GM10266 (cell line): ENCODE measurements at regions not wholly inside any gene's neighbourhood (a gene's known extent, or its start where the extent isn't known, plus 50 kb on each side); places are given as distances from the start of the nearest gene placed in this dataset.

Experiments
- DNase-seq: peaks from one replicate; pipeline ENCODE4 v3.0.0; 2012; ENCODE audit errors: extremely low spot score
- CTCF ChIP-seq: IDR thresholded peaks from 2 replicates; pipeline ENCODE4 v1.5.1; 2012; ENCODE audit warnings: mild to moderate bottlenecking, low read depth; ENCODE audit not compliant: control insufficient read depth, insufficient read depth; ENCODE audit errors: missing control alignments

DNA sequence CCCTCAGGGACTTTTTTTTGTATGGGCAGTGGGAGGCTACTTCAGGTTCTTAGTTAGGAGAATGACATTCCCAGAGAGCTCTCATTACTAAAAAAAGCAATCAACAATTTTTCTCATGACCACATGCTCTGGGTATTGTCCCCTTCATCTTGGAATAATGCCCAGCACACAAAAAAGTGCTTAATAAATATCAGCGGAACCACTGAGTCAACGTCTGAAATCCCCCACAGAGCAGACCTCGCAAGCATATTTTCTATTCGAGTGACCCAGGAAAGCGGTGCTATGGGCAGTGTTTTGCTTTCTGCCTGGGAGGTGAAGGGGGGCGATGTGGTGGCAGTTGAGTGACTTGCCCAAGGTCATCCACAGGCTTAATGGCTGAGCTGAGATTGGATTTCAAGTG is 493.4 kb upstream of the ZMIZ1 start:
- TF ChIP-seq CTCF, result no peak
- DNase-seq, result no peak

GRCh38 chr10:78576276-78576675 is 492.5 kb upstream of the ZMIZ1 start:
- no peak for DNase-seq
- no peak for TF ChIP-seq CTCF

- no peak for TF ChIP-seq CTCF
- no peak for DNase-seq
These were observed 491.1 kb upstream of the ZMIZ1 start for GRCh38 chr10:78577712-78578111.

DNA sequence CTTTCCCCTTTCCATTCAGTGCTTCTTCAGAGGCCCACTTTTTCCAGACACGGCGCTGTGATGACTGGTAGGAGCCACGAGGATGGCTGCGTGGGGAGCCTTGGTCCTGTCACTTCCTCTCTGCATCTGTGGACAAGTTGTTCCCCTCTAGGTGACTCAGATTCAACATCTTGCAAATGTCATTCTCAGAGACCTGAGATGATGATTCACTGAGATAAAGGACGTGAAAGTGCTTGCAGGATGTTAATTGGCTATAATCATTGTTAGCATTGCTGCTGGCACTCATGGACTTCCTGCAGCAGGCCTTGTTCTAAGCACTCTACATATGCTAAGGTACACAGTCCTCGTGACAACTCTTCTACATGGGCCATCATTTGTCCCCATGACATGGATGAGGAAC is 489.8 kb upstream of the ZMIZ1 start:
- no peak for TF ChIP-seq CTCF
- no peak for DNase-seq

DNA sequence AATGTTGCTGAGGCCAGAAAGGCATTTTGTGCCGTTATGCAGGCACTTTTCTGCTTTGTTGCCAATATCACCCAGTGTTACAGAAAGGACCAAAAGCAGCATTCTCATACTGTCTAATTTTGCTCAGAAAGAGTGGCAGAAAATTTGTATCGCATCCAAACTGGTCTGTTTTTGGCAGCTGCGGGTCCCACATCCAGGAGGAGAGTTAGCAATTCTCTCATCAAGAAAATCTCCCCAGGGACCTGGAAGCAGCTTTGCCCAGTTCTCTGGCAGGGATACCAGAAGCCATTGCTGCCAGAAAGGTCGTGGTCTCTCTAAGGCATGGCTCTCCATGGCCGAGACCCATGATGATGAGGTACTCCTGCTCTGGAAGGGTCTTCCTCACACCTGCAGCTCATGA is 489.2 kb upstream of the ZMIZ1 start:
- TF ChIP-seq CTCF, result no peak
- no peak for DNase-seq

GRCh38 chr10:78579995-78580394 is 488.8 kb upstream of the ZMIZ1 start:
- DNase-seq, result no peak
- TF ChIP-seq CTCF, result no peak

- no peak for DNase-seq
- no peak for TF ChIP-seq CTCF
These were observed 487.6 kb upstream of the ZMIZ1 start for GRCh38 chr10:78581133-78581694.
